OCI-LY7 (cell line): ENCODE measurements at regions not wholly inside any gene's neighbourhood (a gene's known extent, or its start where the extent isn't known, plus 50 kb on each side); places are given as distances from the start of the nearest gene placed in this dataset.

Experiments
- BruUV-seq: library from RNA; stranded (reverse); fragments of 400-500 nt; replicated peaks from 2 replicates; lab custom pipeline; 2021; lab: Mats Ljungman, UMichigan
- CTCF ChIA-PET: fragments of 300-600 bp; sonication (Branson Sonifier 250); formaldehyde crosslinking; loops from one replicate; lab custom pipeline; 2022; ENCODE audit warnings: antibody characterized with exemption; ENCODE audit not compliant: unreplicated experiment; lab: Charles Lee
- POLR2A ChIA-PET: fragments of 300-600 bp; sonication (Branson Sonifier 250); formaldehyde crosslinking; loops from one replicate; lab custom pipeline; 2022; ENCODE audit warnings: antibody characterized with exemption; lab: Charles Lee
- DNase-seq: peaks from one replicate; pipeline ENCODE4 v3.0.0-alpha.2; 2015; ENCODE audit warnings: low spot score
- H2AFZ ChIP-seq: fragments of 200-600 bp; sonication (generic), shearing (Covaris generic); 2 replicates; pipeline ENCODE4 v1.6.1; 2014; ENCODE audit warnings: mild to moderate bottlenecking, antibody characterized with exemption, low read length, moderate library complexity
- H3K27ac ChIP-seq: fragments of 200-600 bp; sonication (generic); 2 replicates; pipeline ENCODE4 v1.5.1; 2014; ENCODE audit warnings: mixed run types, low read depth, mild to moderate bottlenecking, moderate library complexity, low read length, inconsistent platforms; ENCODE audit not compliant: poor library complexity, severe bottlenecking
- H3K36me3 ChIP-seq: fragments of 200-600 bp; sonication (generic); 2 replicates; pipeline ENCODE4 v1.6.1; 2014; ENCODE audit warnings: mild to moderate bottlenecking, antibody characterized with exemption, low read length, moderate library complexity, mixed read lengths; ENCODE audit not compliant: insufficient read depth
- H3K4me1 ChIP-seq: fragments of 200-600 bp; sonication (generic); 2 replicates; pipeline ENCODE4 v1.5.1; 2014; ENCODE audit warnings: mild to moderate bottlenecking, low read length; ENCODE audit not compliant: insufficient read depth, poor library complexity, severe bottlenecking
- H3K4me2 ChIP-seq: fragments of 200-600 bp; sonication (generic); 2 replicates; pipeline ENCODE4 v1.6.1; 2014; ENCODE audit warnings: mild to moderate bottlenecking, low read length
- H3K4me3 ChIP-seq: fragments of 200-600 bp; sonication (generic); 2 replicates; pipeline ENCODE4 v1.5.1; 2014; ENCODE audit warnings: mild to moderate bottlenecking, low read depth, low read length; ENCODE audit not compliant: poor library complexity, severe bottlenecking
- H3K79me2 ChIP-seq: fragments of 200-600 bp; sonication (generic); 2 replicates; pipeline ENCODE4 v1.6.1; 2016; ENCODE audit warnings: low read depth, mild to moderate bottlenecking, low read length, moderate library complexity, mixed read lengths; ENCODE audit not compliant: insufficient read depth
- H3K9me2 ChIP-seq: fragments of 200-600 bp; sonication (generic); 2 replicates; pipeline ENCODE4 v1.6.1; 2016; ENCODE audit warnings: mild to moderate bottlenecking, low read length, mixed read lengths; ENCODE audit not compliant: insufficient read depth
- H3K9me3 ChIP-seq: fragments of 200-600 bp; sonication (generic); 2 replicates; pipeline ENCODE4 v1.6.1; 2014; ENCODE audit warnings: mild to moderate bottlenecking, mixed run types, low read length, mixed read lengths
- H4K20me1 ChIP-seq: fragments of 200-600 bp; sonication (generic); 2 replicates; pipeline ENCODE4 v1.6.1; 2014; ENCODE audit warnings: mild to moderate bottlenecking, antibody characterized with exemption, low read length, moderate library complexity, mixed read lengths; ENCODE audit not compliant: insufficient read depth
- CTCF ChIP-seq: fragments of 200-600 bp; sonication (generic); conservative IDR thresholded peaks from 2 replicates; pipeline ENCODE4 v1.5.1; 2014; ENCODE audit warnings: mild to moderate bottlenecking, antibody characterized with exemption, low read length, moderate library complexity, mixed read lengths
- EZH2phosphoT487 ChIP-seq: fragments of 200-600 bp; sonication (generic); IDR thresholded peaks from 2 replicates; pipeline ENCODE4 v1.6.1; 2018; ENCODE audit warnings: low read depth, borderline replicate concordance, mild to moderate bottlenecking, mixed run types, antibody characterized with exemption, low read length, moderate library complexity, mixed read lengths
- intact Hi-C: fragments of 100-400 bp; cut with micrococcal nuclease; formaldehyde crosslinking; loops from one replicate; pipeline ENCODE4 v1.10.0; 2022; ENCODE audit not compliant: unreplicated experiment

GRCh38 chr11:134997652-134998320, 585.7 kb upstream of the B3GAT1 start:
- Histone ChIP-seq H3K9me3 (no peaks in the 10 kb centered on the region), H3K36me3 (no peaks in the 10 kb centered on the region), H3K4me1 (no peaks in the 10 kb centered on the region), H3K9me2 (no peaks in the 10 kb centered on the region), H4K20me1 (no peaks in the 10 kb centered on the region), H3K27ac (no peak overlapping the region), H3K4me2 (no peak overlapping the region), H3K4me3 (no peak overlapping the region), H2AFZ (no peak overlapping the region), H3K79me2 (no peaks in the 10 kb centered on the region)
- no TSS peak for BruUV-seq
- ChIA-PET CTCF (no interaction called here), POLR2A (no interaction called here)
- TF ChIP-seq EZH2phosphoT487, result no peak
- no peak for TF ChIP-seq CTCF
- no peak for DNase-seq
- intact Hi-C loops, result no loop called here

GRCh38 chr11:134995741-134996140, 583.7 kb upstream of the B3GAT1 start:
- no peak overlapping the region for H2AFZ ChIP-seq
- no peak for DNase-seq
- H3K36me3 ChIP-seq, result no peaks in the 10 kb centered on the region
- no peaks in the 10 kb centered on the region for H3K79me2 ChIP-seq
- no peaks in the 10 kb centered on the region for H3K4me1 ChIP-seq
- no peaks in the 10 kb centered on the region for H4K20me1 ChIP-seq
- CTCF ChIA-PET, result no interaction called here
- H3K9me2 ChIP-seq, result no peaks in the 10 kb centered on the region
- H3K4me3 ChIP-seq, result no peak overlapping the region
- no peak for TF ChIP-seq EZH2phosphoT487
- TF ChIP-seq CTCF, result no peak
- BruUV-seq, result no TSS peak
- H3K9me3 ChIP-seq, result no peaks in the 10 kb centered on the region
- H3K4me2 ChIP-seq, result no peak overlapping the region
- H3K27ac ChIP-seq, result no peak overlapping the region
- intact Hi-C loops, result no loop called here
- POLR2A ChIA-PET, result no interaction called here

GRCh38 chr11:134994431-134994830, 582.4 kb upstream of the B3GAT1 start:
- DNase-seq, result no peak
- BruUV-seq, result no TSS peak
- Histone ChIP-seq H4K20me1 (no peaks in the 10 kb centered on the region), H3K36me3 (no peaks in the 10 kb centered on the region), H3K4me2 (no peak overlapping the region), H2AFZ (no peak overlapping the region), H3K27ac (no peak overlapping the region), H3K4me3 (no peak overlapping the region), H3K4me1 (no peaks in the 10 kb centered on the region), H3K9me2 (no peaks in the 10 kb centered on the region), H3K9me3 (no peaks in the 10 kb centered on the region), H3K79me2 (no peaks in the 10 kb centered on the region)
- ChIA-PET POLR2A (interaction anchor here (0.6 kb wide), 1 partner anchor 227 kb away, joined by 3 read pairs; no protein-coding TSS in a partner anchor), CTCF (no interaction called here)
- TF ChIP-seq CTCF, result no peak
- no peak for TF ChIP-seq EZH2phosphoT487
- intact Hi-C loops, result no loop called here
